Adrenal gland (tissue), 5 donors: ENCODE measurements at regions not wholly inside any gene's neighbourhood (a gene's known extent, or its start where the extent isn't known, plus 50 kb on each side); places are given as distances from the start of the nearest gene placed in this dataset.

ENCODE experiments used
- POLR2A ChIP-seq, 2 donors: fragments of 450-650 bp; IDR thresholded peaks; one replicate each; pipeline ENCODE4 v1.6.1; 2017; ENCODE audit warnings: antibody characterized with exemption in 2 of 2, mild to moderate bottlenecking in 2 of 2, moderate library complexity in 1 of 2
- TF ChIP-seq, protein P1 (sequence below), 6 experiments: fragments of 450-650 bp in 4 of 6; fragments of 200-600 bp in 2 of 6; sonication (generic) in 1 of 6; IDR thresholded peaks; 1 replicate in 5 of 6; 2 replicates in 1 of 6; pipeline versions ENCODE4 v1.5.1 to v1.8.0; 2016 to 2021; ENCODE audit warnings: antibody characterized with exemption in 6 of 6, mild to moderate bottlenecking in 2 of 6, moderate library complexity in 1 of 6
- donor health status: DM: no; HTN: no; CAD: no.

- TF ChIP-seq, protein P1, sequence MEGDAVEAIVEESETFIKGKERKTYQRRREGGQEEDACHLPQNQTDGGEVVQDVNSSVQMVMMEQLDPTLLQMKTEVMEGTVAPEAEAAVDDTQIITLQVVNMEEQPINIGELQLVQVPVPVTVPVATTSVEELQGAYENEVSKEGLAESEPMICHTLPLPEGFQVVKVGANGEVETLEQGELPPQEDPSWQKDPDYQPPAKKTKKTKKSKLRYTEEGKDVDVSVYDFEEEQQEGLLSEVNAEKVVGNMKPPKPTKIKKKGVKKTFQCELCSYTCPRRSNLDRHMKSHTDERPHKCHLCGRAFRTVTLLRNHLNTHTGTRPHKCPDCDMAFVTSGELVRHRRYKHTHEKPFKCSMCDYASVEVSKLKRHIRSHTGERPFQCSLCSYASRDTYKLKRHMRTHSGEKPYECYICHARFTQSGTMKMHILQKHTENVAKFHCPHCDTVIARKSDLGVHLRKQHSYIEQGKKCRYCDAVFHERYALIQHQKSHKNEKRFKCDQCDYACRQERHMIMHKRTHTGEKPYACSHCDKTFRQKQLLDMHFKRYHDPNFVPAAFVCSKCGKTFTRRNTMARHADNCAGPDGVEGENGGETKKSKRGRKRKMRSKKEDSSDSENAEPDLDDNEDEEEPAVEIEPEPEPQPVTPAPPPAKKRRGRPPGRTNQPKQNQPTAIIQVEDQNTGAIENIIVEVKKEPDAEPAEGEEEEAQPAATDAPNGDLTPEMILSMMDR (IDR thresholded peaks at IDR 0.05) = no peak
- no peak for TF ChIP-seq POLR2A (IDR thresholded peaks at IDR 0.05)
These were observed 157.6 kb downstream of the RAB38 start for GRCh38 chr11:88017666-88018065.
